H9 (cell line): ENCODE measurements at regions not wholly inside any gene's neighbourhood (a gene's known extent, or its start where the extent isn't known, plus 50 kb on each side); places are given as distances from the start of the nearest gene placed in this dataset.

Source experiments
- DNase-seq: peaks from one replicate; pipeline ENCODE4 v3.0.0-alpha.2; 2017
- H2AFZ ChIP-seq: one replicate; pipeline ENCODE4 v1.6.1; 2013; ENCODE audit warnings: mild to moderate bottlenecking, low read length, control low read depth, moderate library complexity
- H2AK5ac ChIP-seq: 2 replicates; pipeline ENCODE4 v1.6.1; 2013; ENCODE audit warnings: low read length, control low read depth, mixed read lengths; ENCODE audit not compliant: insufficient read length
- H2BK120ac ChIP-seq: one replicate; pipeline ENCODE4 v1.6.1; 2013; ENCODE audit warnings: low read depth, mild to moderate bottlenecking, low read length, control low read depth, inconsistent platforms; ENCODE audit not compliant: poor library complexity, severe bottlenecking
- H2BK12ac ChIP-seq: 2 replicates; pipeline ENCODE4 v1.6.1; 2013; ENCODE audit warnings: low read length, control low read depth, mixed read lengths, low read depth; ENCODE audit not compliant: insufficient read length
- H2BK15ac ChIP-seq: 2 replicates; pipeline ENCODE4 v1.6.1; 2013; ENCODE audit warnings: low read depth, low read length, control low read depth
- H2BK20ac ChIP-seq: one replicate; pipeline ENCODE4 v1.6.1; 2013; ENCODE audit warnings: low read depth, mild to moderate bottlenecking, low read length, control low read depth, inconsistent platforms; ENCODE audit not compliant: poor library complexity, severe bottlenecking
- H2BK5ac ChIP-seq: 2 replicates; pipeline ENCODE4 v1.6.1; 2013; ENCODE audit warnings: low read length, control low read depth, mixed read lengths; ENCODE audit not compliant: insufficient read length
- H3K14ac ChIP-seq: 2 replicates; pipeline ENCODE4 v1.6.1; 2013; ENCODE audit warnings: low read length, control low read depth; ENCODE audit not compliant: insufficient read depth
- H3K18ac ChIP-seq: 2 replicates; pipeline ENCODE4 v1.6.1; 2013; ENCODE audit warnings: low read depth, mild to moderate bottlenecking, mixed read lengths, low read length, control low read depth; ENCODE audit not compliant: insufficient read length
- H3K23ac ChIP-seq: 2 replicates; pipeline ENCODE4 v1.6.1; 2013; ENCODE audit warnings: low read length, control low read depth, mixed read lengths, low read depth; ENCODE audit not compliant: insufficient read length
- H3K23me2 ChIP-seq: 2 replicates; pipeline ENCODE4 v1.6.1; 2013; ENCODE audit warnings: low read depth, mild to moderate bottlenecking, mixed read lengths, low read length, control low read depth; ENCODE audit not compliant: insufficient read length, poor library complexity, severe bottlenecking
- H3K27ac ChIP-seq: 2 replicates; pipeline ENCODE4 v1.5.1; 2013; ENCODE audit warnings: low read length, control low read depth, mixed read lengths, low read depth; ENCODE audit not compliant: insufficient read length
- H3K27me3 ChIP-seq: 2 replicates; pipeline ENCODE4 v1.6.1; 2013; ENCODE audit warnings: low read length, control low read depth, inconsistent platforms; ENCODE audit not compliant: insufficient read depth
- H3K4ac ChIP-seq: 2 replicates; pipeline ENCODE4 v1.6.1; 2013; ENCODE audit warnings: low read depth, mild to moderate bottlenecking, control low read depth, inconsistent platforms, low read length, moderate library complexity
- H3K4me1 ChIP-seq: 2 replicates; pipeline ENCODE4 v1.6.1; 2013; ENCODE audit warnings: low read length, control low read depth, inconsistent platforms; ENCODE audit not compliant: insufficient read depth
- H3K4me2 ChIP-seq: 2 replicates; pipeline ENCODE4 v1.6.1; 2013; ENCODE audit warnings: low read length, control low read depth, mixed read lengths; ENCODE audit not compliant: insufficient read length, insufficient read depth
- H3K56ac ChIP-seq: 2 replicates; pipeline ENCODE4 v1.6.1; 2013; ENCODE audit warnings: low read depth, mild to moderate bottlenecking, mixed read lengths, low read length, control low read depth; ENCODE audit not compliant: insufficient read length
- H3K79me1 ChIP-seq: 2 replicates; pipeline ENCODE4 v1.6.1; 2013; ENCODE audit warnings: low read depth, mild to moderate bottlenecking, moderate library complexity, low read length, control low read depth, inconsistent platforms; ENCODE audit not compliant: insufficient read depth, poor library complexity, severe bottlenecking
- H3K79me2 ChIP-seq: 2 replicates; pipeline ENCODE4 v1.6.1; 2013; ENCODE audit warnings: low read length, control low read depth, inconsistent platforms; ENCODE audit not compliant: insufficient read depth
- H3K9ac ChIP-seq: 2 replicates; pipeline ENCODE4 v1.6.1; 2013; ENCODE audit warnings: low read length, control low read depth, mixed read lengths; ENCODE audit not compliant: insufficient read length; ENCODE audit errors: extremely low read depth
- H3K9me3 ChIP-seq: one replicate; pipeline ENCODE4 v1.6.1; 2013; ENCODE audit warnings: low read depth, low read length, inconsistent platforms; ENCODE audit not compliant: control insufficient read depth
- H3T11ph ChIP-seq: one replicate; pipeline ENCODE4 v1.6.1; 2013; ENCODE audit warnings: mild to moderate bottlenecking, low read length, control low read depth, inconsistent platforms
- H4K20me1 ChIP-seq: one replicate; pipeline ENCODE4 v1.6.1; 2013; ENCODE audit not compliant: control insufficient read depth, insufficient read length, insufficient read depth
- H4K5ac ChIP-seq: 2 replicates; pipeline ENCODE4 v1.6.1; 2013; ENCODE audit warnings: low read depth, mild to moderate bottlenecking, mixed read lengths, low read length, control low read depth; ENCODE audit not compliant: insufficient read length
- H4K8ac ChIP-seq: replicated peaks from 2 replicates; pipeline ENCODE4 v1.6.1; 2013; ENCODE audit warnings: low read length, control low read depth, mixed read lengths, low read depth; ENCODE audit not compliant: insufficient read length
- H4K91ac ChIP-seq: 2 replicates; pipeline ENCODE4 v1.6.1; 2013; ENCODE audit warnings: low read depth, mild to moderate bottlenecking, moderate library complexity, mixed read lengths, low read length, control low read depth; ENCODE audit not compliant: insufficient read length
- H3K27ac Mint-ChIP-seq, 3 experiments: 2 replicates in 2 of 3; 3 replicates in 1 of 3; pipeline ENCODE4 v1.8.0; 2020 to 2021; ENCODE audit warnings: mixed read lengths in 3 of 3, mild to moderate bottlenecking in 1 of 3, moderate library complexity in 1 of 3
- H3K27me3 Mint-ChIP-seq: 2 replicates; pipeline ENCODE4 v1.8.0; 2021; ENCODE audit warnings: low read depth, mild to moderate bottlenecking, moderate library complexity, mixed read lengths
- H3K36me3 Mint-ChIP-seq, 3 experiments: 2 replicates in 2 of 3; 3 replicates in 1 of 3; pipeline ENCODE4 v1.8.0; 2020 to 2021; ENCODE audit warnings: low read depth in 3 of 3, mixed read lengths in 3 of 3; ENCODE audit not compliant: insufficient read depth in 1 of 3
- H3K4me1 Mint-ChIP-seq, 2 experiments: 2 replicates each; pipeline ENCODE4 v1.8.0; 2020; ENCODE audit warnings: mixed read lengths in 2 of 2
- H3K4me3 Mint-ChIP-seq, 2 experiments: 2 replicates in 1 of 2; 3 replicates in 1 of 2; pipeline ENCODE4 v1.8.0; 2020 to 2021; ENCODE audit warnings: mild to moderate bottlenecking in 2 of 2, mixed read lengths in 2 of 2, moderate library complexity in 1 of 2
- H3K9me3 Mint-ChIP-seq, 2 experiments: 2 replicates in 1 of 2; 3 replicates in 1 of 2; pipeline ENCODE4 v1.8.0; 2020; ENCODE audit warnings: mild to moderate bottlenecking in 2 of 2, mixed read lengths in 2 of 2, moderate library complexity in 1 of 2
- CTCF ChIP-seq: fragments of 200-600 bp; sonication (generic); conservative IDR thresholded peaks from 3 replicates; pipeline ENCODE4 v1.8.0; 2021; ENCODE audit warnings: antibody characterized with exemption, mild to moderate bottlenecking
- WGBS: extraction: QIAGEN DNeasy Blood & Tissue Kit; methylation state at CpG from one replicate; pipeline ENCODE4 v1.1.7; 2013; ENCODE audit warnings: missing lambda C conversion rate, low lambda C conversion rate, mixed read lengths; ENCODE audit not compliant: insufficient read length; ENCODE audit errors: extremely low coverage; 5-methylcytosine and 5-hydroxymethylcytosine counted together

DNA sequence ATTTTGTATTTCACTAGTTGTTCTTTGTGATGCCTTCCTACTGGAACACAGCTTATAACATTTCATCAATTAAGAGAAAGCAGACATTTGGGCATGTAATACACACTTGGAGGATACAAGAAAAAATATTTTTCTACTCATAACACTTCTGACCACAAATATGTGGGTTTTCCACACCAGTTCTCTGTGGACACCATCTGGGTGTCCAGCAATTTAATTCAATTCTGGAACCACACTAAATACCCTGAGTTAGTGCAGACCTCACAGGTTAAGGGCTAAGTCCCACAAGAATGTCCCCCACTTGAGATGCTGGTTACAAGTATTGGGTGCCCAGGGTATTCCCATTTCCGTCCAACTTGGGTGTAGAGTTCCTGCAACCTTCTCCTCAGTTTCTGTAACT is 91.1 kb upstream of the SKOR2 start:
- Histone ChIP-seq H3K79me2 (no peaks in the 10 kb centered on the region; the same call in 1 of the 2 replicates), H2AFZ (no peak overlapping the region), H4K91ac (no peak overlapping the region), H3K27me3 (no peaks in the 10 kb centered on the region), H4K8ac (no peak overlapping the region), H2BK20ac (no peak overlapping the region), H3T11ph (no peak overlapping the region), H2BK120ac (no peak overlapping the region), H3K23me2 (no peaks in the 10 kb centered on the region), H4K20me1 (no peaks in the 10 kb centered on the region), H4K5ac (no peak overlapping the region), H3K27ac (no peak overlapping the region), H3K9ac (no peak overlapping the region), H3K4ac (no peak overlapping the region), H3K79me1 (no peaks in the 10 kb centered on the region), H2BK15ac (no peak overlapping the region), H3K14ac (no peak overlapping the region), H3K4me2 (no peak overlapping the region), H2BK12ac (no peak overlapping the region), H3K4me1 (no peaks in the 10 kb centered on the region; the same call in 1 of the 2 replicates), H3K18ac (no peak overlapping the region), H3K9me3 (no peaks in the 10 kb centered on the region), H3K23ac (no peak overlapping the region), H2AK5ac (no peak overlapping the region), H2BK5ac (no peak overlapping the region), H3K56ac (no peak overlapping the region)
- no peaks in the 10 kb centered on the region for H3K36me3 Mint-ChIP-seq
- DNase-seq: no peak
- no peaks in the 10 kb centered on the region for H3K9me3 Mint-ChIP-seq
- no peaks in the 10 kb centered on the region for H3K4me1 Mint-ChIP-seq
- H3K4me3 Mint-ChIP-seq: no peak overlapping the region
- no peak overlapping the region for H3K27ac Mint-ChIP-seq
- no peak for TF ChIP-seq CTCF
- H3K27me3 Mint-ChIP-seq: no peaks in the 10 kb centered on the region
- WGBS: no CpG with 5 or more reads among the region's 1 CpG
